SK-N-MC (cell line): ENCODE measurements at regions not wholly inside any gene's neighbourhood (a gene's known extent, or its start where the extent isn't known, plus 50 kb on each side); places are given as distances from the start of the nearest gene placed in this dataset.

Experiments
- EZH2 ChIP-seq: fragments of 200-600 bp; sonication (generic); IDR thresholded peaks from one replicate; pipeline ENCODE4 v1.6.1; 2017; ENCODE audit warnings: antibody characterized with exemption
- POLR2AphosphoS5 ChIP-seq: IDR thresholded peaks from 2 replicates; pipeline ENCODE4 v1.6.1; 2012; ENCODE audit warnings: mild to moderate bottlenecking, low read depth, low read length, borderline replicate concordance

- TF ChIP-seq POLR2AphosphoS5 (no peak), EZH2 (no peak)
These were observed 388.0 kb upstream of the LMCD1 start for GRCh38 chr3:8113626-8114025.
